CD4-positive, alpha-beta T cell (primary cell): ENCODE measurements at regions not wholly inside any gene's neighbourhood (a gene's known extent, or its start where the extent isn't known, plus 50 kb on each side); places are given as distances from the start of the nearest gene placed in this dataset.

ENCODE experiments used
- ATAC-seq: fragments of 200-7000 bp; cut with Tn5 transposase; one replicate; pipeline ENCODE4 v1.10.0; 2022; ENCODE audit warnings: mild to moderate bottlenecking; ENCODE audit not compliant: poor library complexity
- CTCF ChIA-PET: fragments of 350-600 bp; sonication (Branson Sonifier 250); formaldehyde crosslinking; loops from one replicate; lab custom pipeline; 2021; ENCODE audit warnings: antibody characterized with exemption, inconsistent platforms; lab: Charles Lee
- POLR2A ChIA-PET: fragments of 350-600 bp; sonication (Branson Sonifier 250); formaldehyde crosslinking; loops from one replicate; lab custom pipeline; 2021; ENCODE audit warnings: antibody characterized with exemption, inconsistent platforms; lab: Charles Lee
- DNase-seq, 14 experiments: peaks; one replicate each; pipeline ENCODE4 v3.0.0-alpha.2; 2013 to 2020; ENCODE audit warnings: mixed read lengths in 2 of 14
- H3K27ac ChIP-seq, 2 donors: one replicate each; pipeline versions ENCODE4 v1.5.1 to v1.7.0; 2013; ENCODE audit warnings: low read length in 2 of 2, low read depth in 1 of 2, mild to moderate bottlenecking in 1 of 2
- H3K27me3 ChIP-seq, 2 experiments: 1 replicate in 1 of 2; 2 replicates in 1 of 2; pipeline versions ENCODE4 v1.6.1 to v1.7.0; 2013; ENCODE audit warnings: low read length in 2 of 2, control low read depth in 1 of 2, mild to moderate bottlenecking in 1 of 2, moderate library complexity in 1 of 2; ENCODE audit not compliant: insufficient read depth in 2 of 2, control insufficient read depth in 1 of 2
- H3K36me3 ChIP-seq: one replicate; pipeline ENCODE4 v1.6.1; 2013; ENCODE audit warnings: low read length, control low read depth; ENCODE audit not compliant: insufficient read depth
- H3K4me1 ChIP-seq: one replicate; pipeline ENCODE4 v1.6.1; 2013; ENCODE audit warnings: low read length, control low read depth; ENCODE audit not compliant: insufficient read depth
- H3K4me3 ChIP-seq: one replicate; pipeline ENCODE4 v1.5.1; 2013; ENCODE audit warnings: mild to moderate bottlenecking, low read length, moderate library complexity
- H3K9me3 ChIP-seq, 2 experiments: 1 replicate in 1 of 2; 2 replicates in 1 of 2; pipeline versions ENCODE4 v1.6.1 to v1.7.0; 2013; ENCODE audit warnings: low read length in 2 of 2, mild to moderate bottlenecking in 2 of 2, control low read depth in 1 of 2, moderate library complexity in 1 of 2; ENCODE audit not compliant: control insufficient read depth in 1 of 2, insufficient read depth in 1 of 2
- H3K27ac Mint-ChIP-seq: one replicate; pipeline ENCODE4 v1.8.0; 2020; ENCODE audit warnings: mixed read lengths
- H3K27me3 Mint-ChIP-seq: one replicate; pipeline ENCODE4 v1.8.0; 2021; ENCODE audit warnings: mixed read lengths
- H3K36me3 Mint-ChIP-seq: one replicate; pipeline ENCODE4 v1.8.0; 2021; ENCODE audit warnings: low read depth, mixed read lengths
- H3K4me1 Mint-ChIP-seq: one replicate; pipeline ENCODE4 v1.8.0; 2021; ENCODE audit warnings: low read depth, mixed read lengths
- H3K4me3 Mint-ChIP-seq: one replicate; pipeline ENCODE4 v1.8.0; 2020; ENCODE audit warnings: mild to moderate bottlenecking, mixed read lengths
- H3K9me3 Mint-ChIP-seq: one replicate; pipeline ENCODE4 v1.8.0; 2020; ENCODE audit warnings: mixed read lengths
- CTCF ChIP-seq: fragments of 200-600 bp; IDR thresholded peaks from one replicate; pipeline ENCODE4 v1.8.0; 2022; ENCODE audit warnings: antibody characterized with exemption, mild to moderate bottlenecking
- intact Hi-C, 2 experiments: fragments of 100-400 bp; cut with DNase I in 1 of 2; cut with micrococcal nuclease in 1 of 2; formaldehyde crosslinking; loops; one replicate each; pipeline versions ENCODE4 v1.15.1 to v1.9.0; 2023 to 2025; cut with DNase I, micrococcal nuclease

GRCh38 chr3:181252631-181253030, 263.1 kb upstream of the DNAJC19 start:
- H3K27me3 Mint-ChIP-seq = no peaks in the 10 kb centered on the region
- no peaks in the 10 kb centered on the region for H3K27me3 ChIP-seq
- H3K36me3 ChIP-seq = no peaks in the 10 kb centered on the region
- H3K4me1 ChIP-seq = no peaks in the 10 kb centered on the region
- no peaks in the 10 kb centered on the region for H3K4me1 Mint-ChIP-seq
- DNase-seq (no peak), ATAC-seq (no peak)
- intact Hi-C loops = no loop called here
- H3K36me3 Mint-ChIP-seq = no peaks in the 10 kb centered on the region
- no peak for TF ChIP-seq CTCF
- no peak overlapping the region for H3K4me3 ChIP-seq
- no peaks in the 10 kb centered on the region for H3K9me3 ChIP-seq
- H3K9me3 Mint-ChIP-seq = no peaks in the 10 kb centered on the region
- ChIA-PET POLR2A (no interaction called here), CTCF (no interaction called here)
- H3K4me3 Mint-ChIP-seq = no peak overlapping the region
- no peak overlapping the region for H3K27ac Mint-ChIP-seq
- no peak overlapping the region for H3K27ac ChIP-seq

- Histone ChIP-seq H3K4me3 (no peak overlapping the region), H3K27ac (no peak overlapping the region), H3K36me3 (no peaks in the 10 kb centered on the region), H3K4me1 (no peaks in the 10 kb centered on the region), H3K27me3 (no peaks in the 10 kb centered on the region), H3K9me3 (peaks cover 0 to 4% of the 10 kb centered on the region in 2 experiments)
- Mint-ChIP-seq H3K36me3 (no peaks in the 10 kb centered on the region), H3K27ac (no peak overlapping the region), H3K4me1 (no peaks in the 10 kb centered on the region), H3K4me3 (no peak overlapping the region), H3K9me3 (no peaks in the 10 kb centered on the region), H3K27me3 (no peaks in the 10 kb centered on the region)
- CTCF ChIA-PET = no interaction called here
- TF ChIP-seq CTCF = no peak
- no peak for ATAC-seq
- no peak for DNase-seq
- intact Hi-C loops = no loop called here
- POLR2A ChIA-PET = no interaction called here
These were observed 261.2 kb upstream of the DNAJC19 start for GRCh38 chr3:181250714-181251113.

GRCh38 chr3:181239441-181239840, 249.9 kb upstream of the DNAJC19 start:
- Mint-ChIP-seq H3K4me3 (no peak overlapping the region), H3K27ac (no peak overlapping the region), H3K36me3 (no peaks in the 10 kb centered on the region), H3K9me3 (peaks cover 2% of the 10 kb centered on the region), H3K27me3 (peaks cover 4% of the 10 kb centered on the region), H3K4me1 (no peaks in the 10 kb centered on the region)
- no peaks in the 10 kb centered on the region for H3K4me1 ChIP-seq
- no peak for DNase-seq
- no peaks in the 10 kb centered on the region for H3K27me3 ChIP-seq
- no peak for ATAC-seq
- H3K4me3 ChIP-seq = no peak overlapping the region
- peaks cover 0 to 3% of the 10 kb centered on the region in 2 experiments for H3K9me3 ChIP-seq
- ChIA-PET CTCF (no interaction called here), POLR2A (no interaction called here)
- no peaks in the 10 kb centered on the region for H3K36me3 ChIP-seq
- no peak for TF ChIP-seq CTCF
- H3K27ac ChIP-seq = no peak overlapping the region
- intact Hi-C loops = no loop called here
